ACHN (cell line): ENCODE measurements at regions not wholly inside any gene's neighbourhood (a gene's known extent, or its start where the extent isn't known, plus 50 kb on each side); places are given as distances from the start of the nearest gene placed in this dataset.
"Not testable (repeated sequence)": the region's sequence is repeated elsewhere in the genome, so short reads cannot be mapped to it uniquely, and the experiment has no call there.

Source experiments
- DNase-seq: peaks from one replicate; pipeline ENCODE4 v3.0.0-alpha.2; 2015
- in situ Hi-C: cut with HindIII; loops from 2 replicates; pipeline ENCODE4 v1.10.0; 2017; ENCODE audit warnings: low sequenced_read_pairs, low pct_ligation_motif_present, low pct_unique_long_range_greater_than_20kb

- in situ Hi-C loops = no loop called here
- DNase-seq = no peak
Observed at GRCh38 chr10:33841678-33842077, 507.2 kb upstream of the NRP1 start.

GRCh38 chr10:33838731-33839130, 504.3 kb upstream of the NRP1 start:
- in situ Hi-C loops = no loop called here
- DNase-seq = no peak

DNA sequence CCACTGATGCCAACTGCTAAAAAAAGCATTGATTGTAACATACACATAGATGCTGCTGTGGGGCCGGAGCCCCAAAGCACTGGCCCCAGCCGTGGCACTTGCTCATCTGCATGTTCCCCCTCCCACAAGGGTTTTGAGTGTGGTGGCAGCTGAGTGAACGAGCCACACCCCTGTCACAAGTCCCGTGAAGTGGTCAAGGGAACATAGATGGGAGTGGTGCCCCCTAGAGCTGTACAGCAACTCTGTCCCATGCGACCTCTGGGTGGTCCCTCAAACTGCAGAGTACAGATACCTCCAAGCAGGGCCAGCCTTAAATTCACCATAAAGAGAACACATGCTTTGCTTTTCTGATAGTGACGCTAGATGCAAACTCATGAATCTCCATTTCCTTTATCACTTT, 503.3 kb upstream of the NRP1 start:
- no peak for DNase-seq
- in situ Hi-C loops = no loop called here

DNA sequence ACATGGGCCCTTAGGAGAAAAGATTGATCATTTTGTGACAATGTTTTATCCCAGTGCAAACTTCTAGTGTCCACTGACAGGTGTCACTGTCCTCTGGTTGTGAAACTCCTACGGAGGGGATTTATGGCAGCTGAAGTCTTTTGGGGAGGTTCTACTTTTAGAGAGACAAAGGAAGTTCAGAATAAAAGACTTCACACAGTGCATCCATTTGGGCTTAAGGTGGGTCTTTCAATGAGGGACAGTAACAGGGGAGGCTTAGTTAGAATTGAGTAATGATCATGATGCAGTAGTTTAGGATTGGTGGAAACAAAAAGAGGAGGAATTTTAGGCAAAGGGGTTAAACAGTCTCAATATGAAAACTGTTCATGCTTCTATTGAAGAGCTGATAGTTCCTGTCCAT, 501.1 kb upstream of the NRP1 start:
- DNase-seq = no peak
- in situ Hi-C loops = no loop called here

DNA sequence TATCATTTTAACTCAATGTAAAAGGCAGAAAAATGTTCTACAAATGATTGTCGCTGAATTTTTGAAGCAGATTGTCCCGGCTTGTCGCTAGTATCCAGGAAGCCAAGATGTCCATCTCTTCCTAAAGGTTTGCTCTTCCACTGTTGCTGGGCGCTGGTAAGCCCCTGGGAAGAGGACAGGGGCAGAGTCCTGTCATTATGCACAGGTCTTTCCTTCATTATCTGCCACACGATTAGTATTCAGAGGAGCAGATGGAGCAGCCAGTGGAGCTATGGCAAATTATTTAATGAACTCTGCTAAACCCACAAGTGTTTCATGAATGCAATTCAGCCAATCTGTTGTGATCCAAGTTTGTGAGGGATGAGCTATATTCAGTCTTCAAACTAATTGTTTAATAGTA, 499.1 kb upstream of the NRP1 start:
- in situ Hi-C loops = no loop called here
- no peak for DNase-seq

- in situ Hi-C loops = no loop called here
- DNase-seq = no peak
Observed at GRCh38 chr10:33832124-33832787, 497.8 kb upstream of the NRP1 start.

DNA sequence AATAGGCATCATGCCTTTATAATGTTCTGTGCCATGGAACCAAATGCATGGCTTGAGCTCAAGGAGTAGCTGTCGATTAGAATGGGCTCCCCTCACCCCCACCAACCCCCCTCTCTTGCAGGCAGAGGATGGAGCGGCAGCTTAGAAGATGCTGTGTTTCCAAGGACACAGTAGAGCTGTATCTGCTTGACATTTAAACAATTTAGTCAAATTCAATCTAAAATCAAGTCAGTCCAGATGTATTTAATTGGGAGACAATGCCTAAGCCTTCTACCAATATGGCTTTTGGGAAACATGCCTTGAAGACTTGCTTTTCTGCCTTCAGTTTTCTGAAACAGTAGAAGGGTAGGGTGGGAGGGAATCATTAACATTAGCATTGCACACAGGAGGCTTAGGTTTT, 497.1 kb upstream of the NRP1 start:
- DNase-seq = no peak
- in situ Hi-C loops = no loop called here

- in situ Hi-C loops, DNase-seq: not testable (repeated sequence)
Observed at GRCh38 chr10:33829899-33830298, 495.4 kb upstream of the NRP1 start.

DNA sequence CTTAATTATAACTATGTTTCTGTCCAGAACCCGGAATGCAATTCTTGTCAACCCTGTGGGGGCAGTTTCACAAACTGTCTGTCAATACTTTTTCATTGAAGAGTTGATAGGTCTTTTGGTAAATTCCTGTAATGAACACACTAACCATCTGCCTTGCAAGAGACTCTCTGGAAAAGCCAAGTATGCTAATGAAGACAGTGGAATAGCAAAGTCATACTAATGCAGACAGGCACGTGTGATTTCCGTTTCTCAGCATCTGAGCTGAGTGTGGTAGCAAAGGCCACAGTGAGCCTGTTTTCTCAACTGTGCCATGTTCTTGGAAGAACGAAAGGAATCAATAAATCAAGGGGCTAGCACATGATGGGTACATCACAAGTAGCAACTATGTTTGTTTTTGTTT, 494.1 kb upstream of the NRP1 start:
- in situ Hi-C loops = no loop called here
- no peak for DNase-seq

DNA sequence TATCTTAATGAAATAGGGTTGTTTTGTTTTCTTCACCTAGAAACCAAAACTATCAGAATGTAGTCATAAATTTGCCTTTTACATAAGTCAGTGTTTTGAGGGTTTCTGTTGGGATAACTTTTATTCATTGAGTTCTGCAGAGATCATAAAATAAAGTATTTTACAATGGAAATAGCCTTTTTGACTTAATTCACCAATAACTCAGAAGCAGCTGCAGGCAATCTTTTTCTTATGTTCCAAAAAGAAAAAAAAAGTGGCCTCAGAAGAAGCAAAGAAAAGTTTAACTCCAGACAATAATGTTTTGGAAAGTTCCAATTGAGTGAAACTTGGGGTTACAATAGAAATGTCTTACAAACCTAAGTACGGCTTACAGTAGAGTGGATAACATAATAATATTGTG, 491.7 kb upstream of the NRP1 start:
- DNase-seq = no peak
- in situ Hi-C loops = no loop called here

DNA sequence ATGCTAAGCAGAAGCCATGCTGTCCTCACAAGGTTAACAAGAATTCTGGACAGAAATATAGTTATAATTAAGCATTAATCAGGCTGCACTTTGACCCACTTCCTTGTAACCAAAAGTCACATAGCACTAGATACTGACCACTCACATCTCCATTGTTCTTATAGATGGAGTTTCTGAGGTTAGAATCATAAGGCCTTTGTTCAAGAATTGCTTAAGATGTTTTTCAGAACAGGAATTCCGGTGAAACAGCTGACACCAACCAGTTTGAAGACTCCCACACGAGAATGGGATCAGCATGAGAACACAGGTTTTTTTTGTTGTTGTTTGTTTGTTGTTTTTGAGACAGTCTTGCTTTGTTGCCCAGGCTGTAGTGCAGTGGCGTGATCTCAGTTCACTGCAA, 488.3 kb upstream of the NRP1 start:
- in situ Hi-C loops = no loop called here
- no peak for DNase-seq

- in situ Hi-C loops = no loop called here
- no peak for DNase-seq
Observed at GRCh38 chr10:33820531-33820930, 486.1 kb upstream of the NRP1 start.

DNA sequence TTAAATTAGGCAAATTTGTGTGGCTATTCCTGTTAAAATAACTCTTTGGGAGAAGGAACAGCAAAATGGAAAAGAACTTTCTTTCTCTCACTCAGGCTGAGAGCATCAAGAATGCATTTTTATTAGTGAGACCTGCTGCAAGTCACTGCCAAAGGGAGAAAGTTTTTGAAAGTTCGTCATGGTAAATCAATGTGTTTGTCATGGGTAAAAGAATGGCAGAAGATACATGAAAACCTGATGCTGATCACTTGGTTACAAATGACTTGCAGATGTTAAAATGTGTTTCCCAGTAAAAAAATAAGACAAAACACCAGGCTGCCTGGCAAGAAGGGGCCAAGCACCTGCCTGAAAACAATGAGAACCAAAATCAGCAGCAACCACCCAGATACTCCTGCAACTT, 484.7 kb upstream of the NRP1 start:
- DNase-seq = no peak
- in situ Hi-C loops = no loop called here

DNA sequence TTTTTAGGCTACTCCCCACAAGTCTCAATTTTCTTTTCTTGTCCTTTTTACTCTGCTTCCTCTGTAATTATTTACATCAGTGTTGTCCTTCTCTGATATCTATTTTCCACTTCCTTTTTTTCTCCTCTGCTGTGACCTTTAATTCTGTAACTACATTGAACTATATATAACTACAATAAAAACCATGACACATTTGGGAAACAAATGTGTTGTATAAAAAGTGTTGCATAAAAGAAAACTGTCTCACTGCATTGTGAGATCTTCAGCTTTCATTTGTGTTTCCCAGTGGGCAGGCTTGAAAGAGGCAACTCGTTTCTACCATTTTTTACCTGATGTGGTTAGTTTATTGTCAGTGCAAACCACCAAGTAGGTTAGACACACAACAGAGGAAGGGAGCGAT, 483.9 kb upstream of the NRP1 start:
- in situ Hi-C loops = no loop called here

DNA sequence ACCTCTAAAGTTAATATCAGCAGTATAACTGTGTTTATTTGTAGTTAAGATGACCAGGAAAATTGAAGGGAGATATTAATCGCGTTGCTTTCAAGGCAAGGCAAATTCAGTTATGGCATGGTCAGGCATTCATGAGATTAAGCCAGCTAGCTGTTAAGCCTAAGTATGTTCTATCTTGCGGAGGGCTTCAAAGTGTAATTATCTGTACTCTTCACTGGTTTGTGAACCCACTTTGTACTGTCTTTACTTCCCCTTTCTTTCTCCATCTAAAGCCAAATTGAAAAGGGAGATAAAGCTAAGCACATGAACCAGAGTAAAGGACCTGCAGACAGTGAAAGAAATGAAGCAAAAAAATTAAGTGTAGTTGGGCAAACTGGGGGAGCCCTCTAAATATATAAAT, 483.1 kb upstream of the NRP1 start:
- in situ Hi-C loops = no loop called here
- DNase-seq = no peak

More for the DNA sequence above, 483.9 kb upstream of the NRP1 start:
- no peak for DNase-seq

DNA sequence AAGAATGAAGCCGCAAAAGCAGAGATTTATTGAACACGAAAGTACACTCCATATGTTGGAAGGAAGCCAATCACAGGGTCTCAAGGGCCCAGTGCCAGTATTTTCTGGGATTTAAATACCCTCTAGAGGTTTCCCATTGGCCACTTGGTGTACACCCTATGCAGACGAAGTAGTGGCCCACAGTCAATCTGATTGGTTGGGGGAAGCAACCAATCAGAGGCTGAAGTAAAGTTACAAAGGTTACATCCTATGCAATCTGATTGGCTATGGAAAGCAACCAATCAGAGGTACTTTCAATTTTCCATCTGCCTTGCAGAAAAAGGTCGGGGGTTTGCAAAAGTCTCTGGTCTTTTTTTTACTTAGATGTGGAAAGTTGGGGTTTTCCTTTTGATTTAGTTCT, 481.3 kb upstream of the NRP1 start:
- in situ Hi-C loops = no loop called here
- no peak for DNase-seq

GRCh38 chr10:33813871-33814270, 479.4 kb upstream of the NRP1 start:
- no peak for DNase-seq
- in situ Hi-C loops = no loop called here

- no peak for DNase-seq
- in situ Hi-C loops = no loop called here
Observed at GRCh38 chr10:33813415-33813814, 478.9 kb upstream of the NRP1 start.

- in situ Hi-C loops = no loop called here
- no peak for DNase-seq
Observed at GRCh38 chr10:33812586-33812985, 478.1 kb upstream of the NRP1 start.

DNA sequence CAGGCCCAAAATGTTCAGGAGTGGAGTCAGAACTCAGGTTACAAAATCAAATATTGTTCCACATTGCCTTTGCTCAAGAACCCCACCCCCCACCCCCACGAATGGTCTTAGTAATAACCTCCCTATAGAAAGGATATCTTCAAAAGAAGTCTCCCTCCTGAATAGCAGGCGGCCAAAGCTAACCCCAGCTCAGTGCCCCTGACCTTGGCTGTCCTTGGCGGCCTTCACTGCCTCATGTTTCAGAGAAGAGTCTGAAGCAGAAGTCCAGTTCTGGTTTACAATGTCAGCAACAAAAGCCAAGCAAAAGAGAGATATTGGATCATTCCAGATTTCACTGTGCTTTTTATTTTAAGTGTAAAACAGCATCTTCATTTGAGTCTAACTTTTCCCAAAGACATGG, 476.5 kb upstream of the NRP1 start:
- no peak for DNase-seq
- in situ Hi-C loops = no loop called here

DNA sequence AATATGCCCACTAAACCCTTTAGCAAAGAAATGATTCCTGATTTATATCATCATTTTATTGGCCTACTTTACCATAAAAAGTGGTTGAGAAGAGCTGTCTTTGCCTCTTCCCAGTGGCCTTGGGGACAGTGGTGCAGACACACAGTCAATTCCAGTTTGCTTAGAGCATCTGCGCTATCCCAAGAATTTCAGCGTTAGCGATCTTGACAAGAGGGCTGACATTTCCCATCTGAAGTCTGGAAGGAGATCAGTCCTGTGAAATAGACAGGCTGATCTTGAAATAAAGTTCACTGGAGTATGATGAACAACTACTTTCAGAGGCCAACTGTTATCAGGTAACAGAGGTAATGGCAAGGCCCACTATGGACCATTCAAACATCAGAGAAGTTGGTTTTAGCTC, 475.3 kb upstream of the NRP1 start:
- DNase-seq = no peak

More for the DNA sequence above, 475.3 kb upstream of the NRP1 start:
- in situ Hi-C loops = no loop called here
